Astrocyte of the cerebellum (primary cell): ENCODE measurements at regions not wholly inside any gene's neighbourhood (a gene's known extent, or its start where the extent isn't known, plus 50 kb on each side); places are given as distances from the start of the nearest gene placed in this dataset.

Source experiments
- DNase-seq: peaks from one replicate; pipeline ENCODE4 v3.0.0-alpha.2; 2011; ENCODE audit warnings: low read depth
- H3K4me3 ChIP-seq: 2 replicates; pipeline ENCODE4 v1.5.1; 2011; ENCODE audit warnings: mild to moderate bottlenecking, low read depth, low read length, moderate library complexity
- in situ Hi-C: cut with HindIII; loops from 2 replicates; pipeline ENCODE4 v1.10.0; 2017; ENCODE audit warnings: low sequenced_read_pairs
- TF ChIP-seq, protein P1 (sequence below): IDR thresholded peaks from 2 replicates; pipeline ENCODE4 v1.5.1; 2012; ENCODE audit warnings: low read length, low read depth, moderate library complexity, mild to moderate bottlenecking; ENCODE audit errors: missing control alignments

DNA sequence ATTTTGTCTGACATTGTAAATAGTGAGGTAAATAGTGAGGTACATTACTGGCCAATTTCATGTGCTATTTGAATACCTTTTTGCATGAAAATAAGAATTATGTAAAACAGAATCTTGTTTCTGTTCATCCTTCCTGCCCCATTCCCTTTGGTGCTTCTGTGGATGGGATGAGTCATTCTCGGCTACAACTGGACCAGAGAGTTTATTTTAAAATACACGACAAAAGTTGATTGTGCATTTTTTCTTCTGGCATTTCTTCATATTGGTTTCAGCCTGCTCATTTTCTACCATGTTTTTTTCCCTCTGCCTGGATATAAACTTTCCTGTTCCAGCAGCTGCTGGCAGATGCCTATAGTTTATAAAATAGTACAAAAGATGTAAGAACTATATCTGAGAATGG, 107.5 kb downstream of the CYSLTR2 start:
- TF ChIP-seq, protein P1, sequence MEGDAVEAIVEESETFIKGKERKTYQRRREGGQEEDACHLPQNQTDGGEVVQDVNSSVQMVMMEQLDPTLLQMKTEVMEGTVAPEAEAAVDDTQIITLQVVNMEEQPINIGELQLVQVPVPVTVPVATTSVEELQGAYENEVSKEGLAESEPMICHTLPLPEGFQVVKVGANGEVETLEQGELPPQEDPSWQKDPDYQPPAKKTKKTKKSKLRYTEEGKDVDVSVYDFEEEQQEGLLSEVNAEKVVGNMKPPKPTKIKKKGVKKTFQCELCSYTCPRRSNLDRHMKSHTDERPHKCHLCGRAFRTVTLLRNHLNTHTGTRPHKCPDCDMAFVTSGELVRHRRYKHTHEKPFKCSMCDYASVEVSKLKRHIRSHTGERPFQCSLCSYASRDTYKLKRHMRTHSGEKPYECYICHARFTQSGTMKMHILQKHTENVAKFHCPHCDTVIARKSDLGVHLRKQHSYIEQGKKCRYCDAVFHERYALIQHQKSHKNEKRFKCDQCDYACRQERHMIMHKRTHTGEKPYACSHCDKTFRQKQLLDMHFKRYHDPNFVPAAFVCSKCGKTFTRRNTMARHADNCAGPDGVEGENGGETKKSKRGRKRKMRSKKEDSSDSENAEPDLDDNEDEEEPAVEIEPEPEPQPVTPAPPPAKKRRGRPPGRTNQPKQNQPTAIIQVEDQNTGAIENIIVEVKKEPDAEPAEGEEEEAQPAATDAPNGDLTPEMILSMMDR, result no peak
- no peak for DNase-seq
- H3K4me3 ChIP-seq, result no peak overlapping the region
- in situ Hi-C loops, result no loop called here

DNA sequence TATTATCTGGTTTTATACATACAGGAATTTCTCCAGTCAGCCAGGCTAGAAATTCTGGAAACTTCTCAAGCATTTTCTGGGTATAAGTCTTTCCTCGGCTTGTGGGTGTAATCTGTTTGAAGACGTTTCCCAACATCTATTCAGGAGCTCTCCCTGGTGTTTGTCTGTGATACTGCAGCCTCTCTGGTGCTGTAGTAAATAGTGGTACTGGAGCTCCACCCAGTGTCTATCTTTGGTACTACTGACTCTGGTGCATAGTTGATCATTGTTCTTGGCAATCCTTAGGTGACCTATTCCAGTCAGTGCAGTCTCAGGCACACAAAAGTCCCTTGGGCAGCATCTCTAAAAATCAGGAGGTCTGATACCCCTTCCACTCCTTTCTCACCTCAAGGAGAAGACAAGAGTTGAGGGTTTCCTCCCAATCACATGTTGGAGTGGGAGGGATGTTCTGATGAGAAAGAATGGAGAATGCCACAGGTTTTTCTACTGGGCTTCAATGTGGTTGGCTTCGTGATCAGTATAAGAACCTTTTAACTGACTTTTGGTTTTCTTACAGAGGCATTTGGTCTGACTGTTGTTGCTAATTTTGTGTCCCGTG, 115.5 kb downstream of the CYSLTR2 start:
- peak; percentile 88 for DNase-seq

DNA sequence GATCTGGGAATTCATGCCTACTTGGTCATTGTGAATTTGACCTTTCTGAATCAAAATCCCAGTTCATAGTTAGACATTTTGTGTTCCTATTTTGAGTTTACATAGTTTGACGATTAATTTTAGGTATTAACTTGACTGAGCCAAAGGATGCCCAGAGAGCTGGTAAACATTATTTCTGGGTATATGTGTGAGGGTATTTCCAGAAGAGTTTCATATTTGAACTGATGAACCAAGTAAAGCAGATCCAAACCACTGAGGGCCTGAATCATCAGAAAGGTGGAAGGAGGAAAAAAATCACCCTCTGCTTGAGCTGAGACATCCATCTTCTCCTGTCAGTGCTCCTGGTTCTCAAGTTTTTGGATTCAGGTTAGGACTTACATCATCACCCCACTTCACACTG, 116.6 kb downstream of the CYSLTR2 start:
- DNase-seq, result no peak
- in situ Hi-C loops, result no loop called here
- no peak overlapping the region for H3K4me3 ChIP-seq
- TF ChIP-seq, protein P1, result no peak

More for the DNA sequence above, 115.5 kb downstream of the CYSLTR2 start:
- in situ Hi-C loops, result no loop called here
- TF ChIP-seq, protein P1, result peak; percentile 98
- H3K4me3 ChIP-seq, result no peak overlapping the region

DNA sequence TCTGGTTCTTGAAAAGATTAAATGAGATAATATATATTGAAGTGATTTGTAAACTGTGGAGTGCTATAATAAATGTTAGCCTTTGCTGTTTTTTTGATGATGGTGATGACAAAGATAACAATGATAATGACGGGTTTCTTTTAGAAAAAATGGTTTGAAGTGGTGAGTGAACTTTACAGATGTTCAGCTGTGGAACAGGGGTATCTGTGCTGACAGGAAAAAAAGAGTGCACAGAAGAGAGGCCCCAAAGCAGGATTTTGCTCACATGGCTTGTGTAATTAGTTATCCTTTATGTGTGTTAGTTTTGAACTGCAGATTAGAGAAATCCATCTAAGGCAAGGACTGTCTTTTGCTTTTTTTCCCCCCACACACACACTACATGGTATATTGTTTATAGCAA, 119.2 kb downstream of the CYSLTR2 start:
- no peak for DNase-seq
- TF ChIP-seq, protein P1, result no peak
- in situ Hi-C loops, result no loop called here
- no peak overlapping the region for H3K4me3 ChIP-seq

DNA sequence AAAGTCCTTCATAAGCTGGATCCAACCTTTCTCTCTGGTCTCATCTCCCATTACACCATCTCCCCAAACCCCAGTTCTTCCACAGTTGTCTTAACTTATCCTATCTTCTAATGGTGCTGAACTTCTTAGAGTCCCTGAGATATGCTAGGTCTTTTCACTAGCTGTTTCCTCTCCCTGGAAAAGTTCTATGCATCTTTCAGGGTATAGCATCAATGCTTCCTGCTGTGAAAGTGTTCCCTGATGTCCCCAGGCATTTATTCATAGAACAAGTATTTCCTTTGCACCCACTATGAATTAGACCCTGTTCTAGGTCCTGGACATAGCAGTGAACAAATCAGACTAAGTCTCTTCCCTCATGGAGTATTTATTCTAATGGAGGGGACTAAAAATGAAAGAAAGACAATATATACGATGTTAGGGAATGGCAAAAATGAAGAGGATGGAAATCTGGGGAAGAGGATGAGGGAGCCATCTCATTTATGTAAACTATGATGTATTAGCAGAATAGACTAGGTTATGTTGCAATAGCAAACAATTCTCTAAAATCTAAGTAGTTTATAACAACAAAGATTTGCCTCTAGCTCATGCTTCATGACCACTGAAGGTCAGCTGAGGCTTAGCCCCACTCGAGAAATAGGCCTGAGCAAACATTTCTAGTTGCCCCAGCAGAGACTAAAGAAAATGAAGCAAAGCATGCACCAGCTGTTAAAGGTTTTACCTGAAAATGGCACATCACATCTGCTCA, 120.0 kb downstream of the CYSLTR2 start:
- H3K4me3 ChIP-seq, result no peak overlapping the region
- in situ Hi-C loops, result no loop called here
- no peak for DNase-seq
- TF ChIP-seq, protein P1, result no peak

DNA sequence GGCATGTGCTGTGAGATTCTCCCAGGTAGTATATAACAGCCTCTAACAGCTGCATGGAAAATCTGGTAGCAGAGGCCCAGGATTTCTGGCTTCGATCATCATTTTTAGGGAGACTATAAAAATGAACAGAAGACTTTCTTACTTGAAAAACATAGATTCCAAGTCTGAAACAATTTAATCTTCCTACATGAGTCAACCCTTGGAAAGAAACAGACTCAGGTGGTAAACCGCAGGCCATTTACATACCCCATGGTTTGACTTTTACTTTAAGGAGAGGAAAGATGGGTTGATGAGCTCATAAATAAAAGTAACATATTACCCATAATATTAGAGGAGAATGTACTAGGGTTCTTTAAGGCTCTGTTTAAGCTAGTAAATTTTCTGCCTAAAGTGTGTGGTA, 121.6 kb downstream of the CYSLTR2 start:
- TF ChIP-seq, protein P1, result no peak
- in situ Hi-C loops, result no loop called here
- peak; percentile 77 for DNase-seq
- H3K4me3 ChIP-seq, result no peak overlapping the region
